ENCODE measurements at regions not wholly inside any gene's neighbourhood (a gene's known extent, or its start where the extent isn't known, plus 50 kb on each side); places are given as distances from the start of the nearest gene placed in this dataset.
A peak's percentile ranks its signal among the peaks of the same experiment; 100 is the strongest.

DNA sequence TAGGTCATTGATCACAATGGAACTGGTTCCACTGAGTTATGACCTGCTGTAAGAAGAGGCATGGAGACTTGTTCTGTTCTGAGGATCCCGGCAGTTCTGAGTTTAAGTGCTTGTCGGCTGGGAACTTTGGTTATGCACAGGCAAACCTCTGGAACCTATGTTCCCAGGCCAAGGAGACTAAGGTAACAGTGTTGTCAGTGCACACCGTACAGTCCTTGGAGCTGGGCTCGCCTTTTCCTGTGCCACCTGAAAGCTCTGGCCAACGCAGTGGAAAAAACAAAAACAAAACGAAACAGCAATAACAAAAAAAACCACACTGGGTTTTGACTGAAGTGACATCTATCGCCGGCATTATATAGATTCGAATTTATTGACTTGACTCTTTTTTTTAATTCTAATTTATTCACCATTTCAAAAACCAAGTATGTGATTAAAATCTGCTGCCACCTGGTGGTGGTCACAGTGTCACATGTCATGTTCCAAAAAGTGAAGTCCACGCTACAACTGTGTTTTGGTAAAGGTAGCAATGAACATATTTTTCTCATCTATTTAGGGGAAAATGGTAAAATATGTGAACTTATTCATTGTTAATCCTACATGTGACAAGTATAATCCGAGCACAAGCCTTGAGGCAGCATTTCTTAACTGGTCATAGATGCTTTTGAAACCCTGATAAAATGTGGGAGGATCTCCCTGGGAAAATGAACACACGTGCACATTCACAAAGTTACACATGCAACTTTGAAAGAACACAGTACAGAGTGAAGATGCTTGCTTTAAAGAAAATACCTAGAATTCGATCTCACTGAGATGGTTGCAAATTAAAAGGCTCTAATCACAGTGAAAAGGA is 113.8 kb upstream of the PPP2R2D start:
- TF ChIP-seq, protein P1, sequence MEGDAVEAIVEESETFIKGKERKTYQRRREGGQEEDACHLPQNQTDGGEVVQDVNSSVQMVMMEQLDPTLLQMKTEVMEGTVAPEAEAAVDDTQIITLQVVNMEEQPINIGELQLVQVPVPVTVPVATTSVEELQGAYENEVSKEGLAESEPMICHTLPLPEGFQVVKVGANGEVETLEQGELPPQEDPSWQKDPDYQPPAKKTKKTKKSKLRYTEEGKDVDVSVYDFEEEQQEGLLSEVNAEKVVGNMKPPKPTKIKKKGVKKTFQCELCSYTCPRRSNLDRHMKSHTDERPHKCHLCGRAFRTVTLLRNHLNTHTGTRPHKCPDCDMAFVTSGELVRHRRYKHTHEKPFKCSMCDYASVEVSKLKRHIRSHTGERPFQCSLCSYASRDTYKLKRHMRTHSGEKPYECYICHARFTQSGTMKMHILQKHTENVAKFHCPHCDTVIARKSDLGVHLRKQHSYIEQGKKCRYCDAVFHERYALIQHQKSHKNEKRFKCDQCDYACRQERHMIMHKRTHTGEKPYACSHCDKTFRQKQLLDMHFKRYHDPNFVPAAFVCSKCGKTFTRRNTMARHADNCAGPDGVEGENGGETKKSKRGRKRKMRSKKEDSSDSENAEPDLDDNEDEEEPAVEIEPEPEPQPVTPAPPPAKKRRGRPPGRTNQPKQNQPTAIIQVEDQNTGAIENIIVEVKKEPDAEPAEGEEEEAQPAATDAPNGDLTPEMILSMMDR (IDR thresholded peaks at IDR 0.05) = peak; percentile 72
- Histone ChIP-seq H3K27ac (no peak overlapping the region), H3K4me3 (no peak overlapping the region)
- DNase-seq (ENCODE audit: low spot score) = peak; percentile 22

DNA sequence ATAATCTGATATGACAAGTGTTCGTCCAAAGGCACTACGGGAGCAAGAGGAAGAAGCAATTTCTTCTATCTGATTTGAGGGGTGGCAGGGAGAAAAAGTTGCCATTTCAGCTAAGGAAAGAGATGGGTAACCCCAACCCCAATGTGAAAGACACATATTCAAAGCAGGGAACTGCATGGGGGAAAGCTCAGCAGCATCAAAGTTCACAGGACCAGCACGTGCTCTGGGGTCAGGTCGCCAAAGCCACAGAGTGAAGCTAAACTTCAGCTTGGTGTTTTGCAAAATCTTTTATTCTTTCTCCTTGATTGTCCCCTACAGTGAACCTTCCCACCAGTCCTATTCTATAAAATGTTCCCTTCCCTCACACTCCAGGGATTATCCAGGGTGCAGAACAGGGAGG is 112.8 kb upstream of the PPP2R2D start:
- Histone ChIP-seq H3K4me3 (no peak overlapping the region), H3K27ac (no peak overlapping the region)
- TF ChIP-seq, protein P1 (IDR thresholded peaks at IDR 0.05) = no peak
- DNase-seq (ENCODE audit: low spot score) = no peak

DNA sequence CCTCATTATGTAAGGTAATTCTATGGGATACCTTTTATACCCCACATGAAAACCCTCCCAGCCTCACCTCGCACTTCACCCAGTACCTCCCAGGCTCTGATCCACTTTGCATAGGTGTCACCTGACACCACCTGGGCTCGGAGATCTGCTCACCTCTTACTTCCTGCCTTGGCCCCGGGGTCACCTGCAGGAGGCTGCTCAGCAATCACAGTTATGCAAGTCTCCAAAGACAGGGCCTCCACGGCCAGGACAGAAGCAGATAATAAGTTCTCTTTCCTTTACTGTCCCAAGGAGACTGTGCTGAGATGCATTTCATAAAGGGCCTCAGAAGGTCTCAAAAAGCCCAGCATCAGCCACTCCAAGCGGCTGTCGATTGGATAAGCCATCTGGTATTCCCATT is 112.4 kb upstream of the PPP2R2D start:
- TF ChIP-seq, protein P1 (IDR thresholded peaks at IDR 0.05) = no peak
- Histone ChIP-seq H3K4me3 (no peak overlapping the region), H3K27ac (no peak overlapping the region)
- no peak for DNase-seq (ENCODE audit: low spot score)

DNA sequence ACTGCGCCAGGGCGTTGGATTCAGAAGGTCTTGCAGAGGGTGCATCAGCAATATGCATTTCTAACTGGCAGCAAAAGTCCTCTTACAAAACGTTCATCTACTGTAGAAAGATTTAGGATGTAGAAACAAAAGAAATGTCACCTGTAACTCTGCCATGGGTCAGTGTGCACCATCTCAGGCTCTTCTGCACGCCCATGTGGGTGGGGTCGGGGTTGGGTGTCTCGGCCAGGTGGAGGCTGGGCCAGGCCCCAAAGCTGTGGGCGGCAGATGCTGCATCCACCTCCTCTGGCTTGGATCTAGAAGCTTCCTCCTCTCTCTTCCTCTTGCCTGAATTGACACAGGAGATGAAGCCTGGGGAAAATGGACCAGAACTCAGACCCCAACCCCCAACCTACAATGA is 111.3 kb upstream of the PPP2R2D start:
- TF ChIP-seq, protein P1 (IDR thresholded peaks at IDR 0.05) = no peak
- no peak for DNase-seq (ENCODE audit: low spot score)
- H3K27ac ChIP-seq = no peak overlapping the region
- H3K4me3 ChIP-seq = no peak overlapping the region

DNA sequence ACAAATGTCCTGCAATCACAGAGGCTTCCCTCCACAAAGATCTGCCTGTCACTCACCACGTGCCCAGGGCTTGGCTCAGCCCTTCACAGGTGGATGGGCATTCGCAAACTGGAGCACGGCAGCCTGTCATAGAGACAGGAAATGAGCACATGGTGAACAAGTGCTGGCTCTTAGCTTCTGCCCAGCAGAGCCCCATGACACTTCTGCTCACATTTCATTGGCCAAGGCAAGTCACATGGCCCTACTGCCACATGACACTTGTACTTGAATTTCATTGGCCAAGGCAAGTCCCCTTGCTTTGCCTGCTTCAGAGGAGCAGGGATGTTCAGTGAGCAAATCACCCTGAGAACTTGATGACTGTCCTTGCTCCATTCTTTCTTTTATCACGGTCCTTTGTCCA is 110.8 kb upstream of the PPP2R2D start:
- Histone ChIP-seq H3K4me3 (no peak overlapping the region), H3K27ac (no peak overlapping the region)
- DNase-seq (ENCODE audit: low spot score) = no peak
- TF ChIP-seq, protein P1 (IDR thresholded peaks at IDR 0.05) = no peak

DNA sequence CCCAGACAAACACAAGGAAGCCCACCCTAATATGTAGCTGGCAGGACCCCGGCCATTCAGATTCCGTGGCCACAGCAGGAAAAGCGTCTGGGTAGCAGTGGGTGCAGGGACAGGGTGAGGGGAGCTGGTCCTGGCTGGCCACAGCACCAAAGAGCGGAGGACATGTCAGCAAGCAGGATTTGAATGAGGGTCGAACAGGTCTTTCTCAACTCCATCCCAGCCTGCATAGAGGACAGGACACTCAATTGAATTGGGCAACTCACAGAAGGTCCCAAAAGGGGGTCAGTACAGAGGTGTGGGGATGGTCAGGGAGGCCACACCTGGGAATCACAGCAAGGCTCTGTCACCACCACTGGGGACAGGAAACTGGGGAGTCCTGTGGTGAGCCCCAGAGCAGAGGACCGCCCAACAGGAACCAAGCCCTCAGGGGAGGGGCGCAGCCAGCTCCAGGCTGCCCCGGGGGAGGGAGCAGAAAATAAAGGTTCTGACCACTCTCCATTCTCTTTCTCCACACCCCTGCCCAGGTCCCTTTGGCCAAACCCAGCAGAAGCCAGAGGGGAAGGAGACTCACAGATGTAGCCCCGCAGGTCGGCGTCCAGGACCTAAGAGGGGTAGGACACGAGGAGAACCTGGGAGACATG is 108.7 kb upstream of the PPP2R2D start:
- no peak for DNase-seq (ENCODE audit: low spot score)
- H3K4me3 ChIP-seq = no peak overlapping the region
- H3K27ac ChIP-seq = no peak overlapping the region
- TF ChIP-seq, protein P1 (IDR thresholded peaks at IDR 0.05) = no peak

DNA sequence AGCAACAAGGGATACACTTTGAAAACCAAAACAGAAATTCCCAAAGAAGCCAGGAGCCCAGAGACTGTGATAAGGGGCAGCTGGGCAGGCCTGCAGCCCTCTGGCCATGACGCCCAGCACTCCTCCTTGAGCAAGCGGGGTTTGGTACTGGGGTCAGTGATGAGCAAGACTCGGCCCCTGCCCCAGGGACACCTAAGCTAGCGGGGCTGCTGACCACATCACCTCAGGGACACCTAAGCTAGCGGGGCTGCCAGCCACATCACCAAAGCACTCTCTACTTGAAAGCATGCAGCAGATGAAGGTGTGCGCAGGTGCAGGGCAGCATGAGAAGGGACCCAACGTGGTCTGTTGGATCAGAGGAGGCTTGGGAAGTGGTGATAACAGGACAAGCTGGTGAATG is 108.0 kb upstream of the PPP2R2D start:
- no peak overlapping the region for H3K27ac ChIP-seq
- no peak overlapping the region for H3K4me3 ChIP-seq
- no peak for DNase-seq (ENCODE audit: low spot score)
- TF ChIP-seq, protein P1 (IDR thresholded peaks at IDR 0.05) = no peak
